RCC 7860 (cell line): ENCODE measurements at regions not wholly inside any gene's neighbourhood (a gene's known extent, or its start where the extent isn't known, plus 50 kb on each side); places are given as distances from the start of the nearest gene placed in this dataset.

ENCODE experiments used
- DNase-seq: peaks from one replicate; pipeline ENCODE4 v3.0.0-alpha.2; 2015; ENCODE audit warnings: low spot score
- FAIRE-seq: peaks from 2 replicates; lab custom pipeline; 2012; peaks lifted over from hg19 to GRCh38; lab: Jason Lieb, UNC

- DNase-seq: no peak
- no peak for FAIRE-seq
Observed at GRCh38 chr13:99122171-99122570, 78.5 kb upstream of the UBAC2 start.

GRCh38 chr13:99123101-99124045, 77.3 kb upstream of the UBAC2 start:
- FAIRE-seq: peak; percentile 78
- peak; percentile 72 for DNase-seq

DNA sequence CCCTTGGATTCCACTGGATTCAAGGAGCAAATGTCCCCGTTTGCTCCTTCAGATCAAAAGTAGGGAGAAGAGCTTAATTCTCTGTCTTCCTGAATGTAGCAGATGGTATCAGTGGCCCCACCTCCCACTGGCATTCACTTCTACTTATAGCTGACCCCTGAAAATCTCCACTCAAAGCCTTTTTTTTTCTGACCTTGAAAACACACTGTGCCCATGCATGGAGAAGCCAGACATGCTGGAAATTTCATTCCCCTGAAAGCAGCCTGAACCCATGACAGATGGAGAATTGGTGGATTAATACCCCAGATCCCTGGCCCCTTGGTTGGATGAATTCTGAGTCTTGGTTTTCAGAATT, 76.6 kb upstream of the UBAC2 start:
- FAIRE-seq: no peak
- DNase-seq: no peak

DNA sequence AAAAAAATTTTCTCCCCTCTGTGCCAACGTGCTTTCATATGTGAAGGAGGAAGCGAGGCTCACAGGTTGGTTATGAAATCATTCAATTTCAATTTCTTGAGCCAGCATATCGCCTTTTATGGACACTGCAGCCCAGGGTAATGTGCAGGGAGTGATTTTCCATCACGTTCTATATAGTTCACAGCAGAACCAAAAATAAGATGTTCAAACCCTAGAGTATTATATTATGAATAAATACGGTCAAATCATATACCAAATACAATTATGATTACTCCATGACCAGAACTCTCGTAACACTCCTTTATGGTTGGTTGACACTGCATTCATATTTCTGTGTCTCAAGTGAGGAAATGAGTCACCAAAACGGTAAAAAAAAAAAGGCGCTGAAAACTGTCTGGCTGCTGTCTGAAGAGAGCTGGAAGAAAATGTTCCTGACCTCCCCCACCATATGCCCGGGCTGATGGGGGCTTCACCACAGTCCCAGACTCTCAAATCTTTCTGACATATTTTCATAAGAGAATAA, 75.8 kb upstream of the UBAC2 start:
- FAIRE-seq (peak; percentile 85), DNase-seq (peak; percentile 62)

GRCh38 chr13:99125326-99125915, 75.2 kb upstream of the UBAC2 start:
- DNase-seq (no peak), FAIRE-seq (no peak)

- FAIRE-seq (no peak), DNase-seq (no peak)
Observed at GRCh38 chr13:99126821-99127220, 73.8 kb upstream of the UBAC2 start.

DNA sequence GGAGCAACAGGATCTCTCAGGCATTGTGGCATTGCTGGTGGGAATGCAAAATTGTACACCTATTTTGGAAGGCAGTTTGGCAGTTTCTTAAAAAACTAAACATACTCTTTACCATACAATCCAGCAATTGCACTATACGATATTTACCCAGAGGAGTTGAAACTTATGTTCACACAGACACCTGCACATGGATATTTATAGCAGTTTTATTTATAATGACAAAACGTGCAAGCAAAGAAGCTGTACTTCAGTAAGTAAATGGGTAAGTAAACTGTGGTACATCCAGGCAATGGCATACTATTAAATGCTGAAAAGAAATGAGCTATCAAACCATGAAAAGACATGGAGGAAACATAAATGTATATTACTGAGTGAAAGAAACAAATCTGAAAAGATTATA, 71.6 kb upstream of the UBAC2 start:
- FAIRE-seq: no peak

DNA sequence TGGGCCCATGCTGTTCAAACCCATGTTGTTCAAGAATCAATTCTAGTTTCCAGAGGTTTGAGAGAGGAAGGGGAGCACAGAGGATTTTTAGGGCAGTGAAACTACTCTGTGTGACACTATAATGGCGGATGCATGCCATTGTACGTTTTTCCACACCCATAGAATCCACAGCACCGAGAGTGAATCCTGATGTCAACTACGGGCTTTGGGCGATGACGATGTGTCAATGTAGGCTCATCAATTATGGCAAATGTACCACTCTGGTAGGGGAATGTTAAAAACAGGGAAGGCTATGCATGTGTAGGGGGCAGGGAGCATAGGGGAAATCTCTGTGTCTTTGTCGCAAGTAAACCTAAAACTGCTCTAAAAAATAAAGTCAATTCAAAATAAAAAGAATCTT, 70.7 kb upstream of the UBAC2 start:
- no peak for FAIRE-seq

More for the DNA sequence above, 71.6 kb upstream of the UBAC2 start:
- no peak for DNase-seq

GRCh38 chr13:99131410-99131809, 69.2 kb upstream of the UBAC2 start:
- FAIRE-seq (no peak), DNase-seq (no peak)

More for the DNA sequence above, 70.7 kb upstream of the UBAC2 start:
- DNase-seq: no peak

GRCh38 chr13:99132295-99132835, 68.3 kb upstream of the UBAC2 start:
- DNase-seq: no peak
- FAIRE-seq: no peak

DNA sequence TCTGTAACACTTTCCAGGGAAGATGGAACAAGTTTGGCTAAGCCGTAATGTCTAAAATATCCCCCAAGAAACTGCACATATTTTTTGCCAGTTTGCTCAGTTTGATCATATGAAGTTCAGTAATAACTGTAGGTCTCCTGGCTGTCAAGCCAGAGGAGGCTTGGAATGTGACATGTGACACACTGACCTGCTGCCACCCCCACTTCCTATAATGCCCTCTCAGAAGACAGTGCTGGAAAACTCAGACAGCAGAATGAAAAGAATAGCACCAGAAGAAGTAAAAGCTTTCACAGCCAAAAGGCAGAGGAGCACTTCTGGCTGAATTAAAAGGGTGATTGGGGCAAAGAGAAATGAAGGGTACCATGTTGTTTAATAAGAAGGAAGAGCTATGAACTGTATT, 67.4 kb upstream of the UBAC2 start:
- no peak for DNase-seq
- FAIRE-seq: no peak

- DNase-seq (no peak), FAIRE-seq (no peak)
Observed at GRCh38 chr13:99133848-99134247, 66.8 kb upstream of the UBAC2 start.

DNA sequence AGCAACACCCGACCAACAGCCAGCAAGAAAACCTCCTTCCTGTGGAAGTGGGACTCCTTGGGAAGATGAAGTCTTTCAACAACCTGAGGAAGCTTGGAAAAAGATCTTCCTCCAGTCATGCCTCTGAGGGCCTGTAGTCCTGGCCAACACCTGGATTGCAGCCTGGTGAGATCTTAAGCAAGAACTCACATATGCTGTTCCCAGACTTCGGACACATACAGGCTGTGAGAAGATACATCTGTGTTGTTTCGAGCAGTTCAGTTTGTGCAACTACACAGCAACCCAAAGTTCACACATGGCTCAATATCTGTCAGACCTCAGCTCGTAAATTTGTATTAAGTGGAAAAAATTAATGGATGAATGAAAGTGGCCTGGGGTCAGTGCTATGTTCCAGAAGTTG, 65.1 kb upstream of the UBAC2 start:
- DNase-seq (no peak), FAIRE-seq (no peak)

GRCh38 chr13:99136427-99136954, 64.2 kb upstream of the UBAC2 start:
- FAIRE-seq (no peak), DNase-seq (no peak)

DNA sequence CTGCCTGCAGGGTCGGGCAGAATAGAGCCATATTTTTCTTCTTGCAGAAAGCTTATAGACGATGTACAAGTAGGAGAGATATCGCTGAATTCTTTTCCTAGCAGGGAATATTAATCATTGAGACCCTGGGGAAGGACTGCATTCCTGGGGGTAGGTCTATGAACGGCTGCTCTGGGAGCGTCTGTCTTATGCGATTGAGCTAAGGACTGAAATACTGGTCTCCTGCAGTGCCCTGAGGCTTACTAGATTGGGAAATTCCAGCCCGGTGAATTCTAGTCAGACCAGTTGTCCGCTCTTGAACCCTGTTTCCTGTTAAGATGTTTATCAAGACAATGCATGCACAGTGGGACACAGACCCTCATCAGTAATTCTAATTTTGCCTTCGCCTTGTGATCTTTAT, 59.8 kb upstream of the UBAC2 start:
- DNase-seq: no peak
- no peak for FAIRE-seq

GRCh38 chr13:99143904-99144303, 56.8 kb upstream of the UBAC2 start:
- DNase-seq (no peak), FAIRE-seq (no peak)

DNA sequence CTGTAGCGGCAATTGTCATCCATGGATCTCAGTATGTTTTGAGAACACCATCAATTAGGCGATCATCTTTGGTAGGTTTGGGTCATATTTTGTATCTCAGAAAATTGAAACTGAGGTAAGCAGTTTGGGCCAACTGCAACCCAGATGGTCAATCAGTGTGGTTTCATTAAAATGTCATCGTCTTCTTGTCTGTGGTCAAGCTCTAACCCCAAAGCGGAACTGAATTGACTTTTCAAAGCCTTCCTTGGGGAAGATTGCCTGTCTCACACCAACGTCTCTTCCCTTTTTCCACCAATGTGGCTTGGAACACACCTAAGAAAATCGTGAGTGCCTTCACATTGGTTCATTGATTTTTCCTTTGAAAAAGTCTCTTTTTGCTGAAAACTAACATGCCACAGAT, 56.3 kb upstream of the UBAC2 start:
- no peak for DNase-seq

GRCh38 chr13:99145461-99145860, 55.2 kb upstream of the UBAC2 start:
- no peak for FAIRE-seq
- DNase-seq: no peak

More for the DNA sequence above, 56.3 kb upstream of the UBAC2 start:
- no peak for FAIRE-seq

- DNase-seq (no peak), FAIRE-seq (no peak)
Observed at GRCh38 chr13:99150575-99151361, 49.9 kb upstream of the UBAC2 start.
